ENCODE measurements at regions not wholly inside any gene's neighbourhood (a gene's known extent, or its start where the extent isn't known, plus 50 kb on each side); places are given as distances from the start of the nearest gene placed in this dataset.

DNA sequence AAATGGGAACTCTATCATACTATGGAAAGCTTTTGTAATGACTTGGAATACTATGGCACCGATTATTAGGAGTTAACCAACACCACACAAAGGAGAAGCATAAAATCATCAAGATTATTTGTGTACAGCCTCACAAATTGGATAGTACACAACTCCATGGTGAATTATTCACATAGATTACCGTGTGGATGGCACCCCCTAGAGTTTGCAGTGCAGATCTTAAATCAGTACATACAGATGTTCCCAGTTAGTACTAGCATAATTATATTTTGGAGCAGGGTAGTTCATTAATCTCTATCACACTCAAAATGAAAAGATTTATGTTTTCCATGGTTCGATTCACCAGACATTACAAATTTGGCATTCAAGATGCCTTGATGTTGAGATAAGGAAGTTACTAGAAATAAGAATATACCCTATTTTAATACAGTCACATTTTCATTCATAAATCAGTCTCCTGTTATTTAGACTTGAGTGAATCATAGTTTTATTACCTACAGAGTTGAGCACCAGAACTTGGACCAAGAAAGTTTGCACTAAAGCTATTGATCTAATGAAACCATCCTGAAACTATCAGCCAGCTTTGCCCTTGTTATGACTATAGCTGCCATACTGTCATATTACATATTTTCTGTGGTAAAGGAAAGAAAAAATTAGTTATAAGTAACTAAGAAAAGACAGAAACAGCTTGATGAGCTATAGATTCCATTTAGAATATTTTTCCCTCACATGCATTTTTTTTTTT, 531.8 kb downstream of the GLUD2 start:
- no peak for DNase-seq (ENCODE audit: low spot score in 2 of 2, unreplicated experiment in 2 of 2)
- peaks cover 14% of the 10 kb centered on the region for H3K9me3 Mint-ChIP-seq

DNA sequence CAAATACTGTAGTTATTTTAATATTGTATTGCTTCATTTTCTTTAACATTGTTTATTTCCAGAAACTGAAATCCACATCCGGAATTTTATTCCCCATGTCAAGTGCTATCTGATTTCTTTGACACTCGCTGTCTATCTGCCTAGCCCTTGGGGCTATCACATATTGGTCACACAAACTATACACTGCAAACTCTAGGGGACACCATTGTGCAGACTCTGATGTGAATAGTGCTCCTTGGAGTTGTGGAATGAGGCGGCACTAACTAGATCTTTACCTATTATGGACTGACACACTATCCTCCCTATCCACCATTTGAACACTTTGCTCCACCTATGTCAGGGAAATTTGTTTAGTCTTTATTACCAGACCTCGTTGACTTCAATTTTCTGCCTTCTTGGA, 534.5 kb downstream of the GLUD2 start:
- Mint-ChIP-seq H3K36me3 (no peaks in the 10 kb centered on the region), H3K27ac (no peak overlapping the region), H3K4me3 (no peak overlapping the region), H3K4me1 (no peaks in the 10 kb centered on the region), H3K27me3 (ENCODE audit: low read depth) (no peaks in the 10 kb centered on the region), H3K9me3 (peaks cover 20% of the 10 kb centered on the region)
- TF ChIP-seq, protein P1, sequence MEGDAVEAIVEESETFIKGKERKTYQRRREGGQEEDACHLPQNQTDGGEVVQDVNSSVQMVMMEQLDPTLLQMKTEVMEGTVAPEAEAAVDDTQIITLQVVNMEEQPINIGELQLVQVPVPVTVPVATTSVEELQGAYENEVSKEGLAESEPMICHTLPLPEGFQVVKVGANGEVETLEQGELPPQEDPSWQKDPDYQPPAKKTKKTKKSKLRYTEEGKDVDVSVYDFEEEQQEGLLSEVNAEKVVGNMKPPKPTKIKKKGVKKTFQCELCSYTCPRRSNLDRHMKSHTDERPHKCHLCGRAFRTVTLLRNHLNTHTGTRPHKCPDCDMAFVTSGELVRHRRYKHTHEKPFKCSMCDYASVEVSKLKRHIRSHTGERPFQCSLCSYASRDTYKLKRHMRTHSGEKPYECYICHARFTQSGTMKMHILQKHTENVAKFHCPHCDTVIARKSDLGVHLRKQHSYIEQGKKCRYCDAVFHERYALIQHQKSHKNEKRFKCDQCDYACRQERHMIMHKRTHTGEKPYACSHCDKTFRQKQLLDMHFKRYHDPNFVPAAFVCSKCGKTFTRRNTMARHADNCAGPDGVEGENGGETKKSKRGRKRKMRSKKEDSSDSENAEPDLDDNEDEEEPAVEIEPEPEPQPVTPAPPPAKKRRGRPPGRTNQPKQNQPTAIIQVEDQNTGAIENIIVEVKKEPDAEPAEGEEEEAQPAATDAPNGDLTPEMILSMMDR (IDR thresholded peaks at IDR 0.05; ENCODE audit: unreplicated experiment), result no peak
- no peak for DNase-seq (ENCODE audit: low spot score in 2 of 2, unreplicated experiment in 2 of 2)

More for the DNA sequence above, 531.8 kb downstream of the GLUD2 start:
- H3K27ac Mint-ChIP-seq, result no peak overlapping the region
- TF ChIP-seq, protein P1 (IDR thresholded peaks at IDR 0.05; ENCODE audit: unreplicated experiment), result no peak
- H3K4me3 Mint-ChIP-seq, result no peak overlapping the region
- H3K27me3 Mint-ChIP-seq (ENCODE audit: low read depth), result no peaks in the 10 kb centered on the region
- H3K36me3 Mint-ChIP-seq, result no peaks in the 10 kb centered on the region
- H3K4me1 Mint-ChIP-seq, result no peaks in the 10 kb centered on the region

DNA sequence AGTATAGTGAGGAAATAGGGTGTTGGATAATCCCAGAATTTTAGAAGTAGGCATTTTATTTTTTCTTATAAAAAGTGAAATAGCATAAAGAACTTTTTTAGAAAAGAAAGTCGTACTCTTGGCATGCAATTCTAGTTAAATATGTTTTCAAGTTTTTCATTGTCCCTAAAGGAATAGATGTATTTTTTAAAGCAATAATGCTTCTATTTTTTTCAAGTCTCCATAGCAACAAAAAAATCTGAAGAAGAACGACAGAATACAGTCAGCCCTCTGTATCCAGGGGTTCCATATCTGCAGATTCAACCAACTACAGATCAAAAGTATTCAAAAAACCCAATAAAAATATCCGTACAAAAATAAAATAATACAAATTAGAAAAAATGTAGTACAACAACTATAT, 538.2 kb downstream of the GLUD2 start:
- no peaks in the 10 kb centered on the region for H3K27me3 Mint-ChIP-seq (ENCODE audit: low read depth)
- TF ChIP-seq, protein P1 (IDR thresholded peaks at IDR 0.05; ENCODE audit: unreplicated experiment), result no peak
- no peaks in the 10 kb centered on the region for H3K4me1 Mint-ChIP-seq

DNA sequence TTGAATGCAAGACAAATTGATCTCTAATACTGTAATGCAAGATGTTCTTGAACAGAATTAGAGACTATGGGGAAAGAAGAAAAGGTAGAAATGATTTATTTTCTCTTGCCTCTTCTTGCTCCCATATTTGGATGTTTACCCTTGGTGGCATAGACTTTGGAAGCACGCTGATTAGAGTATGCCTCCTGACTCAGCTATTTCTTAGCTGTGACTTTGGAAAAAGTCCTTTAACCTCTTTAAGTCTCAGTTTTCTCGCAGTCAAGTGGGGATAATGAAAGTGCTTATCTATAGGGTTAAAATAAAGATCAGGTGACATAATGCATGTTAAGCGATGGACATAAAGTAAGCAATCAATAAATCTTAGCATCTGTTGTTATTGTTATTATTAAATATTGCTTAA, 545.5 kb downstream of the GLUD2 start:
- no peak overlapping the region for H3K27ac Mint-ChIP-seq

More for the DNA sequence above, 538.2 kb downstream of the GLUD2 start:
- peaks cover 29% of the 10 kb centered on the region for H3K9me3 Mint-ChIP-seq
- DNase-seq (ENCODE audit: low spot score in 2 of 2, unreplicated experiment in 2 of 2), result no peak
- H3K36me3 Mint-ChIP-seq, result no peaks in the 10 kb centered on the region
- H3K27ac Mint-ChIP-seq, result no peak overlapping the region
- H3K4me3 Mint-ChIP-seq, result no peak overlapping the region

DNA sequence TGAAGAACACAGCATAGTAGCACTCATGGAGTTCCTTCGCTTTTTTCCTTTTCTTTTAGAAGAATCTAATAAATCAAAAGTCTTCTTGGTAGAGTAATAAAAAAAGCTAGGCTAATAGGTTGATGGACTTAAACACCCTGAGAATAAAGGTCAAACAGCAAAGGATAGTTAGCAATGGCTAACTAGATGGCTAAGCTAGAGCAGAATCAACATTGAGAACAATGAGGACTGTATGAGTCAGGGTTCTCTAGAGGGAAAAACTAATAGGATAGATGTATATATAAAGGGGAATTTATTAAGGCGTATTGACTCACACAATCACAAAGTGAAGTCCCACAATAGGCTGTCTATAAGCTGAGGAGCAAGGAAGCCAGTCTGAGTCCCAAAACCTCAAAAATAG, 550.9 kb downstream of the GLUD2 start:
- no peak for DNase-seq (ENCODE audit: low spot score in 2 of 2, unreplicated experiment in 2 of 2)
- Mint-ChIP-seq H3K4me3 (no peak overlapping the region), H3K4me1 (no peaks in the 10 kb centered on the region), H3K36me3 (no peaks in the 10 kb centered on the region), H3K27me3 (ENCODE audit: low read depth) (no peaks in the 10 kb centered on the region), H3K9me3 (peaks cover 34% of the 10 kb centered on the region), H3K27ac (no peak overlapping the region)
- TF ChIP-seq, protein P1 (IDR thresholded peaks at IDR 0.05; ENCODE audit: unreplicated experiment), result no peak

More for the DNA sequence above, 545.5 kb downstream of the GLUD2 start:
- Mint-ChIP-seq H3K27me3 (ENCODE audit: low read depth) (no peaks in the 10 kb centered on the region), H3K4me1 (no peaks in the 10 kb centered on the region), H3K4me3 (no peak overlapping the region), H3K36me3 (no peaks in the 10 kb centered on the region), H3K9me3 (peaks cover 24% of the 10 kb centered on the region)
- DNase-seq (ENCODE audit: low spot score in 2 of 2, unreplicated experiment in 2 of 2), result no peak
- TF ChIP-seq, protein P1 (IDR thresholded peaks at IDR 0.05; ENCODE audit: unreplicated experiment), result no peak

All from mesothelial cell of epicardium (in vitro differentiated cells).